ENCODE measurements at regions not wholly inside any gene's neighbourhood (a gene's known extent, or its start where the extent isn't known, plus 50 kb on each side); places are given as distances from the start of the nearest gene placed in this dataset.

DNA sequence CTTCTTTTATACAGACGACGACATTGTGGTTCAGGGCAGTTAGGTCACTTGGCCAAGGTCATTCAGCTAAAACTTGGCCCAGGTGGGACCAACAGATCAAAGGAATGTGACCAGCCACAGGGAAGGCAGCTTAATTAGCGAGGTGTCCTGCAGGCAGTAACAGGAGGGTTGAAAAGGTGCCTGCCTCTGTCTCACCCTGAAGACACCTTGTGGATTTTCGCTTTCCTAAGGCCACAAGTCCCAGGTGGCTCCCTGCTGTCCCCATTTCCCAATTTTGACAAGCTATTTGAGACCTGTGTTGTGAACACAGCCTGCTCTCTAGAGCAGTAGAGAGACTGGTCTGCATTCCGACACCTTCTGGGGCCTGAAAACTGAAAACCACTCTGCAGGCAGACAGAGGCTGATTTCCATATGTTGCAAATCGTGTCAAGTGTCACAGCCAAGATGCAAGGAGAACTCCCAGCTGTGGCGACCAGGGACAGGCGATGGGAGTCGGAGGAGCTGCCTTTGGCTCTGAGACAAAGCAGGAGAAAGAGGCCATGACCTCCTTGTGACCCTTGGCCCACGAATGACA, 593.1 kb upstream of the CDH5 start:
- Histone ChIP-seq H3K4me1 (no peaks in the 10 kb centered on the region), H3K27me3 (no peaks in the 10 kb centered on the region), H3K9me3 (peaks cover 0 to 33% (median 10%) of the 10 kb centered on the region in 11 donors), H3K4me3 (no peak overlapping the region), H3K27ac (no peak overlapping the region), H3K36me3 (no peaks in the 10 kb centered on the region)
- intact Hi-C loops (cut with DNase I) = loop anchor here in 1 of 10 donors (10.0 kb wide), 1 partner anchor 59 kb away; no protein-coding TSS in a partner anchor
- TF ChIP-seq, protein P1, sequence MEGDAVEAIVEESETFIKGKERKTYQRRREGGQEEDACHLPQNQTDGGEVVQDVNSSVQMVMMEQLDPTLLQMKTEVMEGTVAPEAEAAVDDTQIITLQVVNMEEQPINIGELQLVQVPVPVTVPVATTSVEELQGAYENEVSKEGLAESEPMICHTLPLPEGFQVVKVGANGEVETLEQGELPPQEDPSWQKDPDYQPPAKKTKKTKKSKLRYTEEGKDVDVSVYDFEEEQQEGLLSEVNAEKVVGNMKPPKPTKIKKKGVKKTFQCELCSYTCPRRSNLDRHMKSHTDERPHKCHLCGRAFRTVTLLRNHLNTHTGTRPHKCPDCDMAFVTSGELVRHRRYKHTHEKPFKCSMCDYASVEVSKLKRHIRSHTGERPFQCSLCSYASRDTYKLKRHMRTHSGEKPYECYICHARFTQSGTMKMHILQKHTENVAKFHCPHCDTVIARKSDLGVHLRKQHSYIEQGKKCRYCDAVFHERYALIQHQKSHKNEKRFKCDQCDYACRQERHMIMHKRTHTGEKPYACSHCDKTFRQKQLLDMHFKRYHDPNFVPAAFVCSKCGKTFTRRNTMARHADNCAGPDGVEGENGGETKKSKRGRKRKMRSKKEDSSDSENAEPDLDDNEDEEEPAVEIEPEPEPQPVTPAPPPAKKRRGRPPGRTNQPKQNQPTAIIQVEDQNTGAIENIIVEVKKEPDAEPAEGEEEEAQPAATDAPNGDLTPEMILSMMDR (IDR thresholded peaks at IDR 0.05) = no peak
- ATAC-seq = no peak
- no peak for DNase-seq
- WGBS, 2 donors = 61 to 67% methylated on average over 10 of the region's 10 CpGs

DNA sequence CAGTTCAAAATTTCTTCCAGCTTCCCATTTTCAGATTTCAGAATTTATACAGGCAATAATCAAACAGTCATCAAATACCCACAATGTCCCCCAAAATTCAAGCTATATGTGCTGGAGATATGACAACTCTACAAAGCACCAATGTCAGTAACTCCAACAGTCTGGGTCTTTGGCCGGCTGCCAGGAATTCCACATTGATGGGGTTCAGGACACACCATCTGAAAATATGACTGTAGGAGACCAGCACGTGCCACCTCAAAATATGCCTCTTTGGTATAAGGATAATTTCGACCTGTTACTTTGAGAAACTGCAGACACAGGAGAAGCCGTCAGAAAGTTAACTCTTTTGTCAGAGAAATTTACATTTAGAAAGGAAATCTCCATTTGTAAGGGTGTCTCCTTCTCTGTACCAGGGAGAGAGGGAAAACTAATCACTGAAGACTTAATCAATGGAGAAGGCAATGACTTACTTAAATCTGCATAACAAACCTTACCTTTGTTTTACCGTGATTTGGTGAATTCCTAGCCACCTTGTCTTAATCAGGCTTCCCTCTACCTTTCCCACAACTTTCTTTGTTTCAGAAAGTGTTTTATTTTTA, 594.3 kb upstream of the CDH5 start:
- H3K4me3 ChIP-seq = no peak overlapping the region
- TF ChIP-seq, protein P1 (IDR thresholded peaks at IDR 0.05) = no peak
- ATAC-seq = no peak
- 76 to 78% methylated on average over 5 of the region's 5 CpGs for WGBS, 2 donors
- no peaks in the 10 kb centered on the region for H3K27me3 ChIP-seq
- H3K9me3 ChIP-seq = peaks cover 0 to 28% (median 10%) of the 10 kb centered on the region in 11 donors
- intact Hi-C loops (cut with DNase I) = loop anchor here in 1 of 10 donors (10.0 kb wide), 1 partner anchor 57 kb away; no protein-coding TSS in a partner anchor
- no peaks in the 10 kb centered on the region for H3K36me3 ChIP-seq
- H3K4me1 ChIP-seq = no peaks in the 10 kb centered on the region
- no peak for DNase-seq
- H3K27ac ChIP-seq = no peak overlapping the region

DNA sequence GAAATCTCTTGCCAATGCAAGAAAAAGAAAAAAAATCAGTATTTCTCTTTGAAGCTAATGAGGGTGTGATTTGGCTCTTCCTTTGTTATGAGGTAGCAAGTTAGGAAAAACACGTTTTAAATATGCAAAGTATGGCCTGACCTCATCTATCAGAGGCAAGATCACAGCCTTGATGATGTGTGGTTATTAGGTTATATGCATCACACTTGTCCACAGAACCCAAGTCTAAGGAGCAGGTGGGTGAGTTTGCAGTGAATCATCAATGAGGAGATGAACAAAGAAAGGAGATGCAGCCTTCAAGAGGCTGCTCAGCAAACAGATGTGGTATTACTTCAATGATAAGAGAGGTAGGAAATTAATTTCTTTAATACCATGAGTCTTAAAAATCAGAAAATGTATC, 594.8 kb upstream of the CDH5 start:
- DNase-seq = no peak
- Histone ChIP-seq H3K27me3 (no peaks in the 10 kb centered on the region), H3K4me3 (no peak overlapping the region), H3K4me1 (no peaks in the 10 kb centered on the region), H3K9me3 (peaks cover 0 to 23% (median 7%) of the 10 kb centered on the region in 11 donors), H3K36me3 (no peaks in the 10 kb centered on the region), H3K27ac (no peak overlapping the region)
- intact Hi-C loops (cut with DNase I) = loop anchor here in 1 of 10 donors (10.0 kb wide), 1 partner anchor 57 kb away; no protein-coding TSS in a partner anchor
- TF ChIP-seq, protein P1 (IDR thresholded peaks at IDR 0.05) = no peak
- ATAC-seq = no peak
- WGBS, 2 donors = 27 to 28% methylated on average over 1 of the region's 1 CpG

DNA sequence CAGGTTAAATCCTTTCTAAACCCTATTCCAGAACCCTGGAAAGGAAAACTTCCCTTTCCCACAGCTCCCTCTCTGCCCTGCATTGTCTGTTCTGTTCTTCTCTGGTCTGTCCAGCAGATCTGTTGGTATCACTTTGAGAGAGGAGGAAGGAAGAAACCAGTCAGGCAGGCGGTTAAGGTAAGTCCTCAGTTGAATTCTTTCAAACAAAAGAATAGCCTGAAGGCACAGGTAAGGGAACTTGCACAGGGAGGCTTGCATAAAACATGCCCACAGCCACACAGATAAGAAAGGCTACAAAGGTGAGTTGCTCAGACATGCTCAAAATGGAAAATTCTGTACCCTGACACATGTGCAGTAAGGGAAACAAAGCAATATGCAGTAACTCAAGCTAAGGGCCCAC, 595.7 kb upstream of the CDH5 start:
- DNase-seq (no peak), ATAC-seq (no peak)
- Histone ChIP-seq H3K9me3 (peaks cover 0 to 15% (median 0%) of the 10 kb centered on the region in 11 donors), H3K4me3 (no peak overlapping the region), H3K4me1 (no peaks in the 10 kb centered on the region), H3K36me3 (no peaks in the 10 kb centered on the region), H3K27me3 (no peaks in the 10 kb centered on the region), H3K27ac (no peak overlapping the region)
- intact Hi-C loops (cut with DNase I) = loop anchor here in 1 of 10 donors (10.0 kb wide), 1 partner anchor 56 kb away; no protein-coding TSS in a partner anchor
- WGBS, 2 donors = 95 to 100% methylated on average over 1 of the region's 1 CpG
- TF ChIP-seq, protein P1 (IDR thresholded peaks at IDR 0.05) = no peak
